Endothelial cell (in vitro differentiated cells): ENCODE measurements at regions not wholly inside any gene's neighbourhood (a gene's known extent, or its start where the extent isn't known, plus 50 kb on each side); places are given as distances from the start of the nearest gene placed in this dataset.

Experiments used
- DNase-seq: peaks from one replicate; pipeline ENCODE4 v3.0.0; 2021; ENCODE audit warnings: low spot score
- H3K27ac Mint-ChIP-seq: one replicate; pipeline ENCODE4 v1.8.0; 2021; ENCODE audit warnings: mixed read lengths, inconsistent platforms; ENCODE audit not compliant: unreplicated experiment
- H3K27me3 Mint-ChIP-seq: one replicate; pipeline ENCODE4 v1.8.0; 2021; ENCODE audit warnings: mild to moderate bottlenecking, moderate library complexity, mixed read lengths, inconsistent platforms; ENCODE audit not compliant: unreplicated experiment
- H3K36me3 Mint-ChIP-seq: one replicate; pipeline ENCODE4 v1.8.0; 2021; ENCODE audit warnings: mild to moderate bottlenecking, low read depth, mixed read lengths, inconsistent platforms; ENCODE audit not compliant: unreplicated experiment
- H3K4me1 Mint-ChIP-seq: one replicate; pipeline ENCODE4 v1.8.0; 2021; ENCODE audit warnings: mild to moderate bottlenecking, mixed read lengths, inconsistent platforms; ENCODE audit not compliant: unreplicated experiment
- H3K4me3 Mint-ChIP-seq: one replicate; pipeline ENCODE4 v1.8.0; 2021; ENCODE audit warnings: mild to moderate bottlenecking, mixed read lengths, inconsistent platforms; ENCODE audit not compliant: unreplicated experiment
- H3K9me3 Mint-ChIP-seq: one replicate; pipeline ENCODE4 v1.8.0; 2021; ENCODE audit warnings: mixed read lengths, inconsistent platforms; ENCODE audit not compliant: unreplicated experiment
- CTCF ChIP-seq: fragments of 200-600 bp; sonication (generic); IDR thresholded peaks from one replicate; pipeline ENCODE4 v1.5.0; 2021; ENCODE audit warnings: antibody characterized with exemption; ENCODE audit not compliant: unreplicated experiment

DNA sequence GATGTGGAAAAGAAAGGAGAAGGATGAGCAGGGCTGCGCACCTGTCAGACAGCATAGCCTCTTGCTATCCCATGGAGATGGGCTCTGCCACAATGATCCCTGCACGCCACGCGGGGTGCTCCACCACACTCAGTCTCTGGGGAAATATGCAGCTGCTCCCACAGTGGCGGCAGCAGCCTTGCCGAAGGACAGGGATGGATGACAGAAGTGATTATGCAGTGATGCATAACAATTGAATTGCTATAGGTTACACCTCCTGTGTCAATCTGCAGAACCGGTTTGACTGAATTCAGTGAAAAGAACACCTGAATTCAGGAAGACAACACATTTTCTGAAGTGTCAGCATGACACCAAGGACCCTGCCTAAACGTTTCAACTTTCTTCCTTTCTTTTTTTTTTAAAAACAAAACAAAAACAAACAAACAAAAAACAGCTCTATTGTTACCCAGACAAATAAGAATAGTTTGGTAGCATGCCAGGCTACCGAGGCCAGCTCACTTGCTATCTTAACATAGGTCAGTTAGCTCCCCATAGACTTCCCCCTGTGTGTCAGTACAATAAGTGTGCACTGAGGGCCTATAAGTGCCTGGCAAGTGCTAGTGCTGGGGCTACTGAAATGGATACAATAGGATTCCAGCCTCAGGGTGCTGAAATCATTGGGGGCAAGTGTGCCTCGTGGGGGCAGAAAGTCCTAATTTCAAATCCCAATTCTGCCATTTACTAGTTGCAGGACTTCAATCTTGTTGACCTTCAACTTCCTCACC lies 127.6 kb upstream of the LMO4 start:
- H3K36me3 Mint-ChIP-seq = no peaks in the 10 kb centered on the region
- DNase-seq = no peak
- H3K27me3 Mint-ChIP-seq = peaks cover 6% of the 10 kb centered on the region
- H3K9me3 Mint-ChIP-seq = no peaks in the 10 kb centered on the region
- H3K27ac Mint-ChIP-seq = no peak overlapping the region
- H3K4me3 Mint-ChIP-seq = no peak overlapping the region
- peaks cover 3% of the 10 kb centered on the region for H3K4me1 Mint-ChIP-seq
- no peak for TF ChIP-seq CTCF

DNA sequence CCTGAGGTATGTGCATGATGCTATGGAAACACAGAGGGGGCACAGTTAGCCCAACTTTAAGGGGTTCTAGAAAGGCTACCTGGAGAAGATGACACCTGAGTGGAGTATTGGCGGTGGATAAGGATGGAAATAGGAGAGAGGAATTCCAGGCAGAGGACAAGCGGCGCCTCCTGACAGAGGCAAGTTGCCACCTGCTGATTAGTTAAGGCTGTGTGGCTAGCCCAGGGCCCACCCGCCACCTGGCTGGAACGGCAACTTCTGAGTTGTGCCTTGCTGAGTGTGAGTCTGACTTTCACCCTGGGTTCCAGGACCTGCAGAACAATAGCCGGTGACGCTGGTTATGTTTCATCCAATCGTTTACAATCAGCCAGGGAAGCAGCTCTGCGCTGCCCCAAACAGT lies 126.9 kb upstream of the LMO4 start:
- H3K4me3 Mint-ChIP-seq = no peak overlapping the region
- H3K36me3 Mint-ChIP-seq = no peaks in the 10 kb centered on the region
- peaks cover 3% of the 10 kb centered on the region for H3K4me1 Mint-ChIP-seq
- peaks cover 6% of the 10 kb centered on the region for H3K27me3 Mint-ChIP-seq
- no peak for DNase-seq
- no peak overlapping the region for H3K27ac Mint-ChIP-seq
- H3K9me3 Mint-ChIP-seq = no peaks in the 10 kb centered on the region
- TF ChIP-seq CTCF = no peak

DNA sequence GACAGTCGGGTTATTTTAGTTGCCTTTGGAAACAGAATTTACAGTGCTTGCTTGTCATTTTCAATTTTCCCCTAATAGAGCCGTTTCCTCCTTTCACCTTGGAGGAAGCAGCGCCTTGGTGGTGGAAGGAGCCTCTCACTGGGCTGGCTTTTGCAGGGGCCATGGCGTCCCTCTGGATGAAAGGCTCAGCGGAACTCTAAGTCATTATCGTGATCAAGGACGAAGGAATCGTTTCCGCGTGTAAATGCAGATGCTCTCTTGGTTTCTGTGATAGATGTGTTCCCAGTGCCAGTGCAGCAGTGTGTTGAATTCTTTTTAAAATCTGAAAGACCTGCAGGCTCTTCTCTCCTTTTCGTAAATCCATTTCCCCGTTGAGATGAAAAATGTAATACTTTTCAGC lies 126.2 kb upstream of the LMO4 start:
- no peak for DNase-seq
- Mint-ChIP-seq H3K27ac (no peak overlapping the region), H3K4me1 (peaks cover 3% of the 10 kb centered on the region), H3K27me3 (peaks cover 6% of the 10 kb centered on the region), H3K36me3 (no peaks in the 10 kb centered on the region), H3K4me3 (no peak overlapping the region), H3K9me3 (no peaks in the 10 kb centered on the region)
- TF ChIP-seq CTCF = no peak

DNA sequence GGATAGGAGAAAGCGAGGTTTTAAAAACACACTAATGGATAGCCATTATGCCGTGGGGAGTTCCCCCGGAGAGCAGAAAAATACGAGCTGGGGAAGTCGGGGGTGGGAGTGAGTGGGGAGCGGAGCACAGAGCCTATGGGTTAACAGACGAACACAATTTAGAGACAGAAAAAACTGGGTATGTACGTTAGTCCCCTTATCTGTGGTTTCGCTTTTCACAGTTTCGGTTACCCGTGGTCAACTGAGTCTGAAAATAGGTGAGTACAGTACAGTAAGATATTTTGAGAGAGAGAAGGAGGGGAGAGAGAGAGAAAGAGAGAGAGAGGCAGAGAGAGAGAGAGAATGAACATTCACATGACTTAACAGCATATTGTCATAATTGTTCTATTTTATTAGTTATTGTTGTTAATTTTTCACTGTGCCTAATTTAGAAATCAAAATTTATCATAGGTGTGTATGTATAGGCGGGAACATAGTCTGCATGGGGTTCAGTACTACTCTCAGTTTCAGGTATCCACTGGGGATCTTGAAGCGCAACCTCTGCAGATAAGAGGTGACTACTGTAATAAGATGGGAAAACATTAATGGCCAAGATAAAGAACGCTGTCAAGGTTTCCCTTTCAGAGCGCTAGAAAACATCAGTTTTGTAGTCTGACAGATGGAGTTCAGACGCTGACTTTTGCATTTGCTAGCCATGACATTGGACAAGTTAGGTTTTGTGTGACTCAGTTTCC lies 125.6 kb upstream of the LMO4 start:
- peaks cover 6% of the 10 kb centered on the region for H3K27me3 Mint-ChIP-seq
- no peaks in the 10 kb centered on the region for H3K36me3 Mint-ChIP-seq
- H3K4me1 Mint-ChIP-seq = peaks cover 3% of the 10 kb centered on the region
- TF ChIP-seq CTCF = no peak
- no peaks in the 10 kb centered on the region for H3K9me3 Mint-ChIP-seq
- DNase-seq = no peak
- no peak overlapping the region for H3K27ac Mint-ChIP-seq
- no peak overlapping the region for H3K4me3 Mint-ChIP-seq

- no peaks in the 10 kb centered on the region for H3K9me3 Mint-ChIP-seq
- no peak for DNase-seq
- peaks cover 3% of the 10 kb centered on the region for H3K4me1 Mint-ChIP-seq
- H3K36me3 Mint-ChIP-seq = no peaks in the 10 kb centered on the region
- H3K27ac Mint-ChIP-seq = no peak overlapping the region
- TF ChIP-seq CTCF = no peak
- H3K4me3 Mint-ChIP-seq = no peak overlapping the region
- peaks cover 6% of the 10 kb centered on the region for H3K27me3 Mint-ChIP-seq
These were observed 124.8 kb upstream of the LMO4 start for GRCh38 chr1:87203904-87204303.
